Activated naive CD8-positive, alpha-beta T cell treated with anti-CD3 and anti-CD28 coated beads, Interleukin-2, amount 50 U/mL, for 24 hours (primary cell): ENCODE measurements at regions not wholly inside any gene's neighbourhood (a gene's known extent, or its start where the extent isn't known, plus 50 kb on each side); places are given as distances from the start of the nearest gene placed in this dataset.

Source experiments
- ATAC-seq: fragments of 150-1000 bp; cut with Tn5 transposase; one replicate; pipeline ENCODE4 v1.10.0; 2021
- DNase-seq: peaks from one replicate; pipeline ENCODE4 v3.0.0; 2021
- H3K27ac Mint-ChIP-seq: one replicate; pipeline ENCODE4 v1.8.0; 2021; ENCODE audit warnings: mild to moderate bottlenecking, mixed read lengths
- H3K27me3 Mint-ChIP-seq: one replicate; pipeline ENCODE4 v1.8.0; 2021; ENCODE audit warnings: mixed read lengths
- H3K36me3 Mint-ChIP-seq: one replicate; pipeline ENCODE4 v1.8.0; 2021; ENCODE audit warnings: low read depth, mixed read lengths
- H3K4me1 Mint-ChIP-seq: one replicate; pipeline ENCODE4 v1.8.0; 2021; ENCODE audit warnings: mixed read lengths
- H3K4me3 Mint-ChIP-seq: one replicate; pipeline ENCODE4 v1.8.0; 2021; ENCODE audit warnings: mild to moderate bottlenecking, moderate library complexity, mixed read lengths
- H3K9me3 Mint-ChIP-seq: one replicate; pipeline ENCODE4 v1.8.0; 2021; ENCODE audit warnings: mixed read lengths

- Mint-ChIP-seq H3K4me3 (no peak overlapping the region), H3K9me3 (peaks cover 3% of the 10 kb centered on the region), H3K36me3 (no peaks in the 10 kb centered on the region), H3K27me3 (no peaks in the 10 kb centered on the region), H3K27ac (no peak overlapping the region), H3K4me1 (no peaks in the 10 kb centered on the region)
- ATAC-seq (no peak), DNase-seq (no peak)
Measured at GRCh38 chr20:39909447-39909846, 779.6 kb downstream of the MAFB start.

- H3K9me3 Mint-ChIP-seq = peaks cover 3% of the 10 kb centered on the region
- H3K4me1 Mint-ChIP-seq = no peaks in the 10 kb centered on the region
- DNase-seq (no peak), ATAC-seq (no peak)
- H3K4me3 Mint-ChIP-seq = no peak overlapping the region
- H3K27me3 Mint-ChIP-seq = no peaks in the 10 kb centered on the region
- no peaks in the 10 kb centered on the region for H3K36me3 Mint-ChIP-seq
- no peak overlapping the region for H3K27ac Mint-ChIP-seq
Measured at GRCh38 chr20:39904476-39905112, 784.4 kb downstream of the MAFB start.

DNA sequence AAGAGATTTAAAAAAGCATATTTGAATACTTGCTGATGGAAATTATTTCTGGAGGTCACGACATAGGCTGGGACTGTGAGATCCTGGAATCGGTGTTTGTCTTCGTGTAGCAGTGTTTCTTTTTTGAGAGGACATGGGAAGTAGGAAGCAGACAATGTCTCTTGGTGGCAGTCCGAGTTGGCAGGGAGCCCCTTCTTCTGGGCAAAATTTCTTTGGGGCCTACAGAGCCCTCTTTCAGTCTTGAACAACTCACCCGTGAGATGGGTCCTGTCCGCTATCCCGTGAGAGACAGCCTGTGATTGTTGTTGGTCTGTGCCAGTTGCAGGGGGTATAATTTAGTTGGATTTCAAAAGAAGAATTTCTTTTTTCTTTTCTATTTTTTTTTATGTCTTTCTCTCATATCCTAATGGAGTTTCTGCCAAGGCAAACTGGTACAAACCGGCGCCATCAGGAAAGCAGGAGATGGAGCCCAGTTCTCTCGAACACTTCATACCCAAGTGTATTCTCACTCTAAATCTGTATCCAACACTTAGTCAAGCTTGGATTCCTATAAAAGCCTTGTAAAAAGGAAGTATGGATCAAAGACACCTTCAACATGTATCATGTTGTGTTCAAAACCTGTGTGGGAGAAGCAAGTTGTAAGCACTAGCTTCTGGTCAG lies 785.1 kb downstream of the MAFB start:
- no peaks in the 10 kb centered on the region for H3K27me3 Mint-ChIP-seq

GRCh38 chr20:39899881-39900280 lies 789.2 kb downstream of the MAFB start:
- DNase-seq = no peak

More for the DNA sequence above, 785.1 kb downstream of the MAFB start:
- peaks cover 3% of the 10 kb centered on the region for H3K9me3 Mint-ChIP-seq
- no peak overlapping the region for H3K4me3 Mint-ChIP-seq
- ATAC-seq = no peak
- H3K36me3 Mint-ChIP-seq = no peaks in the 10 kb centered on the region
- DNase-seq = no peak
- H3K27ac Mint-ChIP-seq = no peak overlapping the region
- H3K4me1 Mint-ChIP-seq = no peaks in the 10 kb centered on the region

GRCh38 chr20:39898467-39898852 lies 790.6 kb downstream of the MAFB start:
- Mint-ChIP-seq H3K4me3 (no peak overlapping the region), H3K27ac (no peak overlapping the region), H3K36me3 (no peaks in the 10 kb centered on the region), H3K27me3 (peaks cover 1% of the 10 kb centered on the region), H3K9me3 (no peaks in the 10 kb centered on the region), H3K4me1 (no peaks in the 10 kb centered on the region)
- no peak for ATAC-seq
- DNase-seq = no peak

More at GRCh38 chr20:39899881-39900280, 789.2 kb downstream of the MAFB start:
- H3K9me3 Mint-ChIP-seq = no peaks in the 10 kb centered on the region
- ATAC-seq = no peak
- no peaks in the 10 kb centered on the region for H3K36me3 Mint-ChIP-seq
- H3K27me3 Mint-ChIP-seq = peaks cover 1% of the 10 kb centered on the region
- H3K4me1 Mint-ChIP-seq = no peaks in the 10 kb centered on the region
- H3K4me3 Mint-ChIP-seq = no peak overlapping the region
- no peak overlapping the region for H3K27ac Mint-ChIP-seq

DNA sequence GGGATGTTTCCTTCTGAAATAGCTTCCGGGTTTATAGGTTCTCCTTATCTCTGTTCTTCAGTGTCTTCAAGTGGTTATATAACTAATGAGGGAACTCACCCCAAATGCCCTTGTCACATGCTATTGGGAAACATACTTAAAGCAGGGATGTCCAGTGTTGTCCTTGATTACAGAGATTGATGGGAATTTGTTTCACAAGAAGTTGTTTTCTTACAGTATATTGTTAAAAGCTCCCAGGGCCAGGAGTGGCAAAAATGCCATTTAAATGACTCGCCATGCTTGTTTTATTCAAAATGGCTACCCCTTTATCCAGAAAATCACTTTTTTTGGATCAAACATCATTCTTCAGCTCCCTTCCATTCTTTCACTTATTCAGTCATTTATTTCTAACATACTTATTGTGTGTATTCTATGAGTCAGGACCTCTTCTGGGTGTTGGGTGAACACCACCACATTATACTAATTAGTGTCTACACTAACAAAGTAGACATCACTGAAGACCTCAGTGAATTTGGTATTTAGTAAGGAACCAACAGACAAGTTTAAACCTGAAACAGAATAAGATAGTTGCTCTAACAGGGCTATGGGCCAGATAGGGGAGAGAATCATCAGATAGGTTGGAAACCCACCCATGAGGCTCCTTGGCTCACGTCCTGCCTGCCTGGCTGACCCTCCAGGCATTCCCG lies 791.1 kb downstream of the MAFB start:
- H3K9me3 Mint-ChIP-seq = no peaks in the 10 kb centered on the region
- no peaks in the 10 kb centered on the region for H3K4me1 Mint-ChIP-seq
- no peak for DNase-seq
- H3K27ac Mint-ChIP-seq = no peak overlapping the region
- peaks cover 1% of the 10 kb centered on the region for H3K27me3 Mint-ChIP-seq
- H3K36me3 Mint-ChIP-seq = no peaks in the 10 kb centered on the region
- no peak overlapping the region for H3K4me3 Mint-ChIP-seq
- ATAC-seq = no peak

- H3K9me3 Mint-ChIP-seq = no peaks in the 10 kb centered on the region
- no peak overlapping the region for H3K4me3 Mint-ChIP-seq
Measured at GRCh38 chr20:39897058-39897457, 792.0 kb downstream of the MAFB start.

GRCh38 chr20:39894067-39894466 lies 795.0 kb downstream of the MAFB start:
- H3K36me3 Mint-ChIP-seq = no peaks in the 10 kb centered on the region
- DNase-seq = no peak
- no peaks in the 10 kb centered on the region for H3K4me1 Mint-ChIP-seq
- peaks cover 1% of the 10 kb centered on the region for H3K27me3 Mint-ChIP-seq
- no peaks in the 10 kb centered on the region for H3K9me3 Mint-ChIP-seq
- H3K4me3 Mint-ChIP-seq = no peak overlapping the region
- ATAC-seq = no peak
- H3K27ac Mint-ChIP-seq = no peak overlapping the region

More at GRCh38 chr20:39897058-39897457, 792.0 kb downstream of the MAFB start:
- H3K36me3 Mint-ChIP-seq = no peaks in the 10 kb centered on the region
- no peak overlapping the region for H3K27ac Mint-ChIP-seq
- ATAC-seq (no peak), DNase-seq (no peak)
- H3K4me1 Mint-ChIP-seq = no peaks in the 10 kb centered on the region
- H3K27me3 Mint-ChIP-seq = peaks cover 1% of the 10 kb centered on the region

DNA sequence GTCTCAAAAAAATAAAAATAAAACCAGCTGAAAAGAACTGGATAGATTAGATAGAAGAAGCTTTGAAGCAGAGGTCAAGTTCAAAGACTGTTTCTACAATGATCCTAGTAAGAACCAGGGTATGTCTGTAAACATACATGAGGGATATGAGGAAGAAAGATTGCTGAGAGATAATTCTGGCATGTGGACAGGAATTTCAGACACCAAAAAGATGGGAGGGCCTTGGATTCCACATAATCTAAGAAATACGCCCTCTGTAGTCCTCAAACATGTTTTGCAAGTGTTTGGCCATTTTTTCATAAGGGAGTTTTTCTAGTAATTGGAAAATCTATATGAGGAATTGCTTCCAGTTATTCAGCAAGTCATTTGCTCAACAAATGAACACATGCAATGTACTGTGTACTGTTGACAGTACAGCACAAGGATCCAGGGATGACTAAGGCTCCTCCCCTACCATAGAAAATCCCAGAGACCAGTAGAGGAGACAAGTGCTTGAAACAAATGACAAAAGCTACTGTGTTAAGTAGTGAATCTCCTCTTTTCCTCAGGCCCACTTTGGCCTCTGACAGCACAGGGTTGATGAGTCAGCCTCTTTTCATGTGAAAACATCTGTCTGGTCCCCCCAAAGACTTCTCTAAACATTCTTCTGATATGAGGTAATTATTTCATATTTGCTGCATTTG lies 795.9 kb downstream of the MAFB start:
- peaks cover 1% of the 10 kb centered on the region for H3K27me3 Mint-ChIP-seq
- DNase-seq (no peak), ATAC-seq (no peak)
- no peaks in the 10 kb centered on the region for H3K36me3 Mint-ChIP-seq
- no peak overlapping the region for H3K27ac Mint-ChIP-seq
- H3K4me1 Mint-ChIP-seq = no peaks in the 10 kb centered on the region
- no peaks in the 10 kb centered on the region for H3K9me3 Mint-ChIP-seq
- H3K4me3 Mint-ChIP-seq = no peak overlapping the region

GRCh38 chr20:39890697-39891096 lies 798.3 kb downstream of the MAFB start:
- Mint-ChIP-seq H3K4me3 (no peak overlapping the region), H3K9me3 (no peaks in the 10 kb centered on the region), H3K27ac (no peak overlapping the region), H3K4me1 (no peaks in the 10 kb centered on the region), H3K27me3 (peaks cover 3% of the 10 kb centered on the region), H3K36me3 (no peaks in the 10 kb centered on the region)
- DNase-seq (no peak), ATAC-seq (no peak)

DNA sequence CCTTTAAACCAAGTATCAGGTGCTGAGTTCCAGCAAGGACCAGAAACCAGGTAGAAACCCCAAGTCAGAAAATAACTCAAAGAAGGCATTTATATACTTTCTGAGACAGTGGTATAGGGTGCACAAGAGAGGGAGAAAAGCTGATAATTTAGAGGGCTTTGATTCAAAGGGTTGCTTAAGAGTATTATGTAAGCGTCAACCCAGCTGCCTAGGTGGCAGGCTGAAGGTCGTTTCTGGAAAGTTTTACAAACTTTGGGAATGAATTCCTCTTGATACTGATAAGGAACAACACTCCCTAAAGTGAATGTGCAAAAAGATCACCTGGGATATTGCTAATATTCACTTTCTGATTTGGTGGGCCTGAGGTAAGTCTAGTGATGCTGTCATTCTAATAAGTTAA lies 800.7 kb downstream of the MAFB start:
- H3K4me3 Mint-ChIP-seq = no peak overlapping the region
- H3K27me3 Mint-ChIP-seq = peaks cover 3% of the 10 kb centered on the region
- no peaks in the 10 kb centered on the region for H3K9me3 Mint-ChIP-seq
- DNase-seq = no peak
- H3K36me3 Mint-ChIP-seq = no peaks in the 10 kb centered on the region
- H3K4me1 Mint-ChIP-seq = no peaks in the 10 kb centered on the region
- no peak for ATAC-seq
- no peak overlapping the region for H3K27ac Mint-ChIP-seq

DNA sequence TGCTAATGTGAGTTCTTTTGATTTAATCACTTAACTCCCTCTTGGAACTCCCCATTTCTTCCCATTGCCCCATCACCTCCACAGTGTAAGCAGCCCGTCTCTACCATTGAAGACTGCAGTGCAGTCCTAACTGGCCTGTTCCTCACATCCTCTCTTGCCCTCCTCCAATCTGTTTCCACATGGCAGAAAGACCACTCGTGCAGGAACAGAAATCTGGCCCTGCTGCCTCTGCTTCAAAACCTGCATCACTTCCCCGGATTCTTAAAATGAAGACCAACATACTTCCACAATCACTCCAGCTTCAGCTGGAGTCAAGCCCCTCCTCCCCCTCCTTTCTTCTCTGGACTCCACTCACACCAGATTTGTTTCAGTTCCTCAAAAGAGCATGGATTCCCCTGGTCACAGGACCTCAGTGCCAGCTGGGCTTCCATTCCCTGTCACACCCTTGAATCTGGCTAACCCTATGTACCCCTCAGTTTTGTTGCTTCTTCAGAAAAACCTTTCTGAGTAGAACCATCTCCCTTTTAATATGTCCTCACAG lies 802.3 kb downstream of the MAFB start:
- no peaks in the 10 kb centered on the region for H3K9me3 Mint-ChIP-seq
- no peak overlapping the region for H3K27ac Mint-ChIP-seq
- ATAC-seq (no peak), DNase-seq (no peak)
- no peaks in the 10 kb centered on the region for H3K36me3 Mint-ChIP-seq
- peaks cover 3% of the 10 kb centered on the region for H3K27me3 Mint-ChIP-seq
- no peaks in the 10 kb centered on the region for H3K4me1 Mint-ChIP-seq
- no peak overlapping the region for H3K4me3 Mint-ChIP-seq

DNA sequence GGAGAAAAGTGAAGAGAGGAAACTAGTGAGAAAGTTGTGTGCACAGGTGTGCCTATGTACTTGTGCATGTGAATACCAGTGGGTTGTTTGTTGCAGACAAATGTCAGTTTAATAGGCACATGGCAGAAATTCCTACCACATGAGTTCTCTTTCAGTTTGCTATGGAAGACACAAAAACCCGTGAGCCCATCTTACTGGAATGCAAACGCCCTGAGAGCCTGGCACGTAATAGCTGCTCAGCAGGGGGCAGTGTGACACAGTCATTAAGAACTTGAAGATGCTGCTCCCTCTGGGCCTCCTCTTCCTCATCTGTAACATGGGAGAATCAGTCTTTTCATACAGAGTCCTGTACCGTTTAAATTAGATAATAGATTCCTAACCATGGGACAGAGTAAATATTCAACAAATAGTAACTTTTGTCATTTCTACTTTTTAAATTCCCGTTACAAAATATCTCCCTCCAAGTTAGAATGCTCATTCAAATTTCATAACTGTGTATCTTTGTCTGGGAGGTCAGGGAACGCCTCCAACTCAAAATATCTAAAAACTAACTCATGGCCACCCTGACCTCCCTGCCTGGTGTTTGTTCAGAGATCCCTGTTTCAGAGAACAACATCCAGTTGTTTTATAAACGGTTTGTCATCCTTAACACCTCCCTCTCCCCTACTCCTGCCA lies 802.9 kb downstream of the MAFB start:
- Mint-ChIP-seq H3K9me3 (no peaks in the 10 kb centered on the region), H3K4me1 (no peaks in the 10 kb centered on the region), H3K36me3 (no peaks in the 10 kb centered on the region), H3K4me3 (no peak overlapping the region), H3K27me3 (peaks cover 3% of the 10 kb centered on the region), H3K27ac (no peak overlapping the region)
- DNase-seq (peak; percentile 10), ATAC-seq (no peak)

DNA sequence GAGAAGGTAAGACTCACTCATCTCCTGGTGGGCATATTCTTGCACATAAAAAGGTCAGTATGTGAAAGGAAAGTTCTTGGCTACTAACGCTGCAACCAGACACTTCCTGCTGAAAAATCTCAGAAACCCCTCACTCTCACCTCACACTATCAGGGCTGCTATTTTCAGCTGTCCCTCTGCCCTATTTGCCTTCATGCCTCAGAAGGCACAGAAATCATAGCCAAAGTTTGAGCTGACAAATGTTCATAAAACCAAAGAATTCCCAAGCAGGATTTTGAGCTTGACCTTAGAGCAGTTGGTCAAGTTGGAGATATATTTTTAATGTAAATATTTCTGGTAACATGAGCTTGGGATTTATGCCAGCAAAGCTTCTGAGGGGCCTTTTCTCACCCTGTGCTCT lies 806.2 kb downstream of the MAFB start:
- no peak overlapping the region for H3K27ac Mint-ChIP-seq
- ATAC-seq (no peak), DNase-seq (no peak)
- peaks cover 5% of the 10 kb centered on the region for H3K27me3 Mint-ChIP-seq
- H3K4me1 Mint-ChIP-seq = no peaks in the 10 kb centered on the region
- no peak overlapping the region for H3K4me3 Mint-ChIP-seq
- peaks cover 4% of the 10 kb centered on the region for H3K9me3 Mint-ChIP-seq
- H3K36me3 Mint-ChIP-seq = no peaks in the 10 kb centered on the region
